ENCODE measurements at regions not wholly inside any gene's neighbourhood (a gene's known extent, or its start where the extent isn't known, plus 50 kb on each side); places are given as distances from the start of the nearest gene placed in this dataset.

- WGBS, 2 donors = 56 to 58% methylated on average over 3 of the region's 3 CpGs
- no peak for TF ChIP-seq POLR2A (IDR thresholded peaks at IDR 0.05)
- no peak for TF ChIP-seq CTCF (IDR thresholded peaks at IDR 0.05)
- no peak overlapping the region for H3K27ac ChIP-seq
These were observed 51.5 kb downstream of the SST start for GRCh38 chr3:187618722-187619121.

DNA sequence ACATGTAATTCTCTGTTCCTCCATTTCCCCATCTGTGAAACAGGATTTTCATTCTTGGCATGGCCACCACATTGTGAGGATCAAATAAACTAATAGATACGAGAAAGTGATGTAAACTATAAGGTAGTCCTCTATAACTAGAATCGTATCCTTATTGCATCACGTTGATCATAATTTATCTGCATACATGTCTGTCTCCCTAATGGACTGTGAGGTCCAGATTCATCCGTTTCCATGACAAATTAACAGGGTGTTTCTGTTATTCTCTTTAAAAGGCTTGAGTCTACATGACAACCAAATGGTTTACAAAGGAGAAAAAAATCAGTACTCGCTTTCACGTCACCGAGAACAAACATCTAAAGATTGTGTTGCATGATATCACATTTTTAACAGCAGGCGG is 53.0 kb downstream of the SST start:
- H3K27me3 ChIP-seq = no peaks in the 10 kb centered on the region
- no peaks in the 10 kb centered on the region for H3K4me1 ChIP-seq
- intact Hi-C loops (cut with DNase I) = no loop called here
- no peak overlapping the region for H3K4me3 ChIP-seq (replicated peaks in 1 of 3)
- no peaks in the 10 kb centered on the region for H3K9me3 ChIP-seq
- H3K27ac ChIP-seq = no peak overlapping the region
- WGBS, 2 donors = 86 to 94% methylated on average over 8 of the region's 8 CpGs
- no peak for TF ChIP-seq CTCF (IDR thresholded peaks at IDR 0.05)
- no peak for TF ChIP-seq POLR2A (IDR thresholded peaks at IDR 0.05)
- H3K36me3 ChIP-seq = no peaks in the 10 kb centered on the region
- DNase-seq = no peak

More at GRCh38 chr3:187618722-187619121, 51.5 kb downstream of the SST start:
- H3K4me3 ChIP-seq (replicated peaks in 1 of 3) = no peak overlapping the region
- no peaks in the 10 kb centered on the region for H3K27me3 ChIP-seq
- H3K9me3 ChIP-seq = no peaks in the 10 kb centered on the region
- intact Hi-C loops (cut with DNase I) = no loop called here
- no peak for DNase-seq
- no peaks in the 10 kb centered on the region for H3K36me3 ChIP-seq
- H3K4me1 ChIP-seq = no peaks in the 10 kb centered on the region

DNA sequence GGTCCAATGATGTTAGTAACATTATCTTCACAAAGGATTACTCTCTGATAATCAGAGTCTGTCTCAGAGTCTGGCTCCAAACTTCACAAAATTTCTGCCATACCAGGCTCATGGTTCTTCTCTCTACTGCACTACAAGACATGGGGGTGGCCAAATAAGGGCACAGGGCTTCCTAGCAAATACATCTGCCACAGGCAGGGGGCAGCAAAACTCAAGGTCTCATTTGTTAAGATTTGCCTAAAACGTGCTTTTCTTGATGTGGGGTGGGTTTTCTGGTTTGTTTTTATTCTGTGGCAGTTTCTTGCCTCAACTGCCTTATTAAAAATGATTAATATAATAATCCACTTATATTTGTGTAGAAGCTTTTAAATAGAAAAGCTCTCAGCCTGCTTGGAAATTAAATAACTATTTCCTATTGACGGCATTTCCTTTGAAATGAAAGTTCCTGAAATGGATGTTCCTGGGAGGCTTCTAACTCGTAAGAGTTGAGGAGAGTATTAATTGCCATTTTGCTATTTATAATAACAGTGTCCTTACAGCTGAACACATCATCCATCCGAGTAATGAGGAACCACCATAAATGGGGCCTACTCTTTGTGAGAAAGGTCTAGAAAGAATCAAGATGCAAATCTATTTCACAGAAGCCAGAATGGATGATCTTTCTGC is 53.8 kb downstream of the SST start:
- intact Hi-C loops (cut with DNase I) = no loop called here
- WGBS, 2 donors = 59 to 63% methylated on average over 4 of the region's 4 CpGs
- H3K27me3 ChIP-seq = no peaks in the 10 kb centered on the region
- peak; percentile 38 to 58 for DNase-seq
- no peak overlapping the region for H3K27ac ChIP-seq
- TF ChIP-seq CTCF (IDR thresholded peaks at IDR 0.05) = peak in 5 of 6 experiments; percentile 27 to 72 (median 48)
- TF ChIP-seq POLR2A (IDR thresholded peaks at IDR 0.05) = no peak
- no peak overlapping the region for H3K4me3 ChIP-seq (replicated peaks in 1 of 3)
- no peaks in the 10 kb centered on the region for H3K9me3 ChIP-seq
- no peaks in the 10 kb centered on the region for H3K4me1 ChIP-seq
- no peaks in the 10 kb centered on the region for H3K36me3 ChIP-seq

- intact Hi-C loops (cut with DNase I) = no loop called here
- WGBS, 2 donors = 78 to 82% methylated on average over 3 of the region's 3 CpGs
- H3K9me3 ChIP-seq = no peaks in the 10 kb centered on the region
- no peak for DNase-seq
- H3K27ac ChIP-seq = no peak overlapping the region
- H3K36me3 ChIP-seq = no peaks in the 10 kb centered on the region
- no peaks in the 10 kb centered on the region for H3K4me1 ChIP-seq
- no peaks in the 10 kb centered on the region for H3K27me3 ChIP-seq
- H3K4me3 ChIP-seq (replicated peaks in 1 of 3) = no peak overlapping the region
- TF ChIP-seq CTCF (IDR thresholded peaks at IDR 0.05) (no peak), POLR2A (IDR thresholded peaks at IDR 0.05) (no peak)
These were observed 54.6 kb downstream of the SST start for GRCh38 chr3:187615630-187616029.

GRCh38 chr3:187612656-187613055 is 57.5 kb downstream of the SST start:
- no peak for TF ChIP-seq POLR2A (IDR thresholded peaks at IDR 0.05)
- TF ChIP-seq CTCF (IDR thresholded peaks at IDR 0.05) = no peak
- no peak for DNase-seq
- no peak overlapping the region for H3K27ac ChIP-seq
- no peaks in the 10 kb centered on the region for H3K4me1 ChIP-seq
- no peaks in the 10 kb centered on the region for H3K27me3 ChIP-seq
- WGBS, 2 donors = 52% methylated on average over 1 of the region's 1 CpG
- intact Hi-C loops (cut with DNase I) = no loop called here
- H3K9me3 ChIP-seq = no peaks in the 10 kb centered on the region
- no peak overlapping the region for H3K4me3 ChIP-seq (replicated peaks in 1 of 3)
- H3K36me3 ChIP-seq = no peaks in the 10 kb centered on the region
